Muscle of arm (tissue), 1 donor: ENCODE measurements at regions not wholly inside any gene's neighbourhood (a gene's known extent, or its start where the extent isn't known, plus 50 kb on each side); places are given as distances from the start of the nearest gene placed in this dataset.
A peak's percentile ranks its signal among the peaks of the same experiment; 100 is the strongest.

Experiments used
- DNase-seq: peaks from one replicate; pipeline ENCODE4 v3.0.0-alpha.2; 2013

DNA sequence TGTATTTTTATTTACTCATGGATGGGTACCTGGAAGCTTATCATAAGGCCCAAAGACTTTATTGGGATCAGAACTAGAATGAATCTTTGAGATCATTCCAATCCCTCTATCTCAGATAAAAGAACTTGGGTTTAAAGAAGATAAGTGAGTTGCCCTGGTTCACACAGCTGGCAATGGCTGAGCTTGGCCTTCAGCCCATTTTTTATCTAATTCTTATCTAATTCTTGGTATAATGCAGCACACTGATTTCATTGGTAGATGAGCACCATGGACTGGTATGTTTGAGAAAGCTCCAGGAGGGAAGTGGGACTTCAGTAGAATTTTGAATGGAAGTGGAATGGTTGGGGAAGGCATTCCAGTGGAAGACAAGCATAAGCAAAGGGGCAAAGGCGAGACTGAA lies 558.9 kb downstream of the REEP3 start:
- no peak for DNase-seq

DNA sequence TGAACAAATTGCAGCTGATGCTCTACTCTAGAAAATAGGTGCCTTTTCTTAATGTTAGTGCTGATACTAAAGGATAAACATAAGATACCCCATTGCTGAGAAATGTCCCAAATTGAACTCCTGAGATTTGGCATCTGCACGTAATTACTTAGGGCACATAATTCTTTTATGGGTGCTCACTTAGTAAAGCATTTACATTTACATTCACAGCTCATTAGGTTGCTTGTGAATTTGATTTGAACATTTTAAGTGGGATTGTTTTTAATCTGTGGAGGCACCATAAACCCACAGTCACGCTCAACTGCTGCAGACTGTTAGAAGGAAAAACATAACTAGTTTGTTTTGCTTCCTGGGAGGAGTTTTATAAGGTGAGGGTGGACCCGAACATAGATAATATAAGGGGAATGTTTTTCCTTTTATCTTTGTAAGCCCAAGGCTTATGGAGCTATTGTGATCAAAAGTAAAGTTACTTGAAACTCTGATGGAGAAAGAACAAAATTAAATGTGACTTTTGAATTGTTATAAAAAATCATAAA lies 560.8 kb downstream of the REEP3 start:
- DNase-seq = no peak

- DNase-seq = no peak
Observed at GRCh38 chr10:64086083-64086767, 565.0 kb downstream of the REEP3 start.

DNA sequence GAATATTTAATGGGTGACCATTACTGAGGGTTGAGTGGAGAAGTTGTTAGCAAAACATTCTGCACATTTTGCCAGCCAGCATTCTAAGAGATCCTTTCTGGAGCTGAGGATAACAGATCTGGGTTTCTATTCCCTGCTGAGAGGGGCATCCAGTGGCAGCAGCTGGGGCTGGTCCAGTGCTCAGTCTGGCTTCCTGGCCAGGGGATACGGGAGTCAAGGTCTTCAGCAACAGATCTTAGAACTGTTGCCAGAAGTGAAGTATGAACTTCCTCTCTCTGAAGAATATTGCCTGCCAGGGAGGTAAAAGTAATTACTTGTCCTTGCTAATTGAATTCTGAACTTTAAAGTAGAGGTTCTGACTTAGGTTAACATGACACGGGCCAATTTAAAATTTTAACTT lies 568.4 kb downstream of the REEP3 start:
- no peak for DNase-seq

DNA sequence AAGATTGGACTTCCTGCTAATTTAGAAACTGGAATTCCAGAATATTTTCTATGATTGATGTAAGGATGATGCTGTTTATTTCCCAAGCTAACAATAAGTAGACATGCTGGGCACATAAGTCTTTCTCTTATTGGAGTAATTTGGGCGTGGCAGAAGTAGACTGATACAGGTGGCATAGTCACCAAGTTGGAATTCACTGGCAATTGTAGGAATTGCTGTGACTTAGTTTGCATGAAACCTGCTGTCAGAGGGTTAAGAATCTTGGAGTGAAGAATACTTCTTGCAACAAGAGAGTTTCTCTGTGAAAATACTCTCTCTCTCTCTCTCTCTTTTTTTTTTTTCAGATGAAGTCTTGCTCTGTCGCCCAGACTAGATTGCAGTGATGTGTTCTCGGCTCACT lies 569.7 kb downstream of the REEP3 start:
- DNase-seq = no peak

DNA sequence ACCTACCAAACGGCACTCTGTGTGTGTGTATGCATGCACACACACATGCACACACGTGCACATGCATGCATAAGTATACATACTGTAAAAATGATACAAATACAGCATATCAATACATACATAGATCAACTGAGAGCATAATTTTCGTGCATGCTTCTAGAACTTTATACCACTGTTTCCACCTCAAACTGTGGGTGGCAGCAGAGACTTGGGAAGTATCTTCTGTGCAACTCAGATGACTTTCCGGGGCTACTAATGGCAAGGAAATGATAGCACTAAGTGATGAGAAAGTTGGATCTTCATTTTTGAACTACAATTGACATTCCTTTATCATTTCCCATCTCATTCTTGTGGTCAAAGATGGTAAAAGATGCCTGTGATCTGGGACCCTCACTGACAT lies 570.7 kb downstream of the REEP3 start:
- DNase-seq = no peak

GRCh38 chr10:64093304-64093703 lies 572.1 kb downstream of the REEP3 start:
- DNase-seq = no peak

- no peak for DNase-seq
Observed at GRCh38 chr10:64093946-64094535, 572.8 kb downstream of the REEP3 start.

GRCh38 chr10:64096941-64097340 lies 575.7 kb downstream of the REEP3 start:
- DNase-seq = no peak

DNA sequence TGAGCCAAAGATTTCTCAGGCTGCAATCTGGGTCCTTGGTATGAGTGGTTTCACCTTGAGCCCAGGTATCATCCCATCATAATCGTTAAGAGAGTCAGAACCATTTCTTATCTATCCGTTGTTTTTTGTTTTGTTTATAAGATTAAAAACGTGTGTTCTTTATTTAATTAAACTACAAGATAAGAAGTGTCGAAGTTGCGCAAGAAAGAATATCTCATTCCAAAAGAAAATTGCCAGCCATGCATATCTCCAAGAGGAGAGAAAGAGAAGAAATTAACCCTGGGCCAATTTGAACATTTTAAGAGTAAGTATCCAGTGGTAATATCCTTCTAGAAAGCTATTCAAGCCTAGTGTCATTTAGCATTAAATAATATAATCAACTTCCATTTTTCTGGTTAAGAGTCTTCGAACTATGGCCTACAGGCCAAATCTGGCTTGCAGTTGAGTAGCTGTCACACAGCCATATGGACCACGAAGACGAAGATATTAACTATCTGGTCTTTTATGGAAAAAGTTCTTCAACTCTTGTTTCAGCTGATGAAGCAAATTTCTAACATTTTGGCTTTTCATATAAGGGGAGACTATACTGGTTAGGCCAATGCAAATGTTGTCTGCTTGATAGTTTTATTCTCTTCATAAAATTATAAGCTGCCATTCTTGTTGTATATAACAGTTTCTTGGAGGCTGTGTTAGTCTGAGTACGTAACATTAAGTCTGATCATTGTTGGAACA lies 576.4 kb downstream of the REEP3 start:
- DNase-seq = no peak

DNA sequence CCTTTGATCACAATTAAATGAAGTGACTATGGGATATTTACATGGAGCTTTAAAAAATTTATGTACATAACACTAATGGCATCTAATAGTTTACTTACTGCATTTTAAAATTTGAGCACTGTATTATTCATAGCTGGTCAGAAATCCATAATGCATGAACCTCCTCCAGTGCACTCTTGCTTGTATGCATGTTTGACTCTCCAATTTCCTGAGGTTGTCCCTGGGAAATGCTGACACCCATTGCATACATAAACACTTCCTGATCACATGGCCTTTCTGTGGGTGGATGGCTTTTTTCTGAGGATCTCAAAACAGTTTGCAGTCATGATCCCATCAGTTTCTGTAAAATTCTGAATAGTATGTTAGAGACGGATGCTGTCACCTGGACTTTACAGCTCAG lies 577.8 kb downstream of the REEP3 start:
- DNase-seq = no peak

DNA sequence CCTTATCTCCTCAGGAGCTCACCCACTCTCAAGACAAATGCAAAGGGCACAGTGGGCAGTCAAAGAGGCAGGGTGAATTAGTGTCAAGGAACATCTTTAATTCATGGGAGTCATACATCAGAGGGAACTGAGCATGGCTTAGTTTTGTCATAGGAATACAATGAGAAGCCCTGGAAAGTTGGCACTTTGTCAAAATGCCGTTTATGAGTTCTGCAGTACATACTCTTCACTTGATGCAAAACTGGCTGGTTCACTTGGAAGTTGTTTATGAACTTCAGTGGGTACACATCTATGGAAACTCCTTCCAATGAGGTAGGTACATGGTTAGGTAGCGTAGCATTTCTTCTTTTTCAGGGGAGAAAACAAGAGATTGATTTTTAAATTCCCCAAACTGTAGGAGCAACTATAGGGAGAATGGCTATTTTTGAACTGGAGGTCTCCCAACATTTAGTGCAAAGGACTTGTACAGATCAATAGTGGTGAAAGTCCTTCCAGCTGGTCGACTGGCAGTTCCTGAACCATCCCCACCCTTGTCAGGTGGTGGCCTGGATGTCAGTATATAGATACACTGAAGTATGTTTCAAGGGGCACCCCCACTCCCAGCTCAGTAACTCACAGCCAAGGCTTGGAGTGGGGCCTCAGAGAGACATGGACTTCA lies 580.5 kb downstream of the REEP3 start:
- DNase-seq = peak; percentile 10

DNA sequence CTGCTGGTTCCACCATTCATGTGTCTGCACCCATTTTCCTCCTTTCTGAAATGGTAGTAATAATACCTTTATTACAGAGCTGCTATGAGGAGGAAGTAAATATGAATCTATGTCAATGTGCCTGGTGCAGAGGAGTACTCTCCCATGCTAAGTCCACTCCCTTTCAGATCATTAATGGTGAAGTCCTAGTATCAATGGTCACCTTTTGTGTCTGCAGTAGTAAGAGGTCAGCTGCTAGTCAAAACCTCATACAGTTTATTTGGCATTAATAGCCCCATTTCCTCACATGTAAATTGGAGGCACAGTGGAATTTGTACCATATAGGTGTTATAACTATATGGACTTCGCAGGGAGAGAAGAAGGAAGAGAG lies 581.0 kb downstream of the REEP3 start:
- no peak for DNase-seq

- DNase-seq = no peak
Observed at GRCh38 chr10:64102916-64103315, 581.7 kb downstream of the REEP3 start.

GRCh38 chr10:64103750-64104470 lies 582.7 kb downstream of the REEP3 start:
- no peak for DNase-seq

DNA sequence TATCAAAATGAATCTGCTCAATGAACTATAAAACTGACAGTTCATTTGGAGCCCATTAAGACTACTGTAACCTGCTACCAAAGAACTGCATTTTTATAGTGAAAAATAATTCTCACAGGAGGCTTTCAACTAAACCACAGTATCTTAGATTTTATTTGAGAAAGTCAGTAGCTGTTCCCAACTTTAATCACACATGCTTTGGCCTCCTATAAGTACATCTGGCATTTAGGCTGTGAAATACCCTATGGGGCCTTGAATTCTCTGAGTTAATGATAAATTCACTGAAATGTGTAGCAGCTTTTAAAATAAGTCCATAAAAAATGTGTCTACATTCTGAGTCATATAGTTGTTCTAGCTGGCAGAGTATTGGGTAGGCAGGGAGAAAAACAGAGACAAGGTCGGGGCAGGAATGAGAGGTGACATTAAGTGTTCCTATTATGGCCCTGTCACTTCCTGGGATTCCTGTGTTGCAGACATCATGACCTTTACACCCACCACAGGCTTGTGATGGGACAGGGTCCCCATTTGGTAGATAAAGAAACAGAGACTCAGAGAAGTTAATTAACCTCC lies 588.8 kb downstream of the REEP3 start:
- no peak for DNase-seq

DNA sequence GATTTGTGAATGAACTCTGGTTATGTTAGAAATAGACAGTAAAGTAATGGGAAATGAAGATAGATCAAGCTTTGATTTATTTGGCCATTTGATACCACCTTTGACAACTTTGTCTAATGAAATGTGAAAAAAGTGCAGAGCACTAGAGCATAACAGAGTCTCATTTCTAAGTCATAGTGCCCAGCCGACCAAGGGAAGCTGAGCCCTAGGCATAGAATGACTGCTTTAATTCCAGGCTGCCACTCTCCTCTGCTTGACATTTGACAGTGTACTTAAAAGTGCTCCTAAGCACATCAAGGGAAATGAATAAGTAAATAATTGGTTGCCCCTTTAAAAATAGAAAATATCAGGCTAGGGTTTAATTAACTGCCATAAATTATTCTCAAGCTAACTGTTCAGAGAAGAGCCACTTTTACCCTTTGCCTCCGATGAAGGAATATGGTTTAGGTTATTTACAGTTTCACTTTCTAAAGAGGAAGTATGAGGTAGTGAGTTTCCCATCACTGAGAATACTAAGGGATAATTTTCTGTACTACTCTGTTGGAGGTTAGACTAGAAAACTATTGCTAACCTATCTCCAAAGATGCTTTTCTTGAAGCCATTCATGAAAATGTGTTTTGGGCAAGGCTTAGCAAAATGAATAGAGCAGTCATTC lies 591.6 kb downstream of the REEP3 start:
- no peak for DNase-seq

- DNase-seq = no peak
Observed at GRCh38 chr10:64113375-64113774, 592.2 kb downstream of the REEP3 start.

GRCh38 chr10:64113792-64114191 lies 592.6 kb downstream of the REEP3 start:
- DNase-seq = no peak

GRCh38 chr10:64115471-64115870 lies 594.3 kb downstream of the REEP3 start:
- no peak for DNase-seq
